ENCODE measurements at regions not wholly inside any gene's neighbourhood (a gene's known extent, or its start where the extent isn't known, plus 50 kb on each side); places are given as distances from the start of the nearest gene placed in this dataset.

- no peak for TF ChIP-seq CTCF (IDR thresholded peaks at IDR 0.05; ENCODE audit: insufficient read depth, low read length)
- TF ChIP-seq SPI1 (IDR thresholded peaks at IDR 0.05; ENCODE audit: borderline replicate concordance, low read depth): no peak
- TF ChIP-seq REST (IDR thresholded peaks at IDR 0.05; ENCODE audit: insufficient replicate concordance, low read depth): no peak
- no peak for TF ChIP-seq POLR2AphosphoS5 (IDR thresholded peaks at IDR 0.05; ENCODE audit: low read depth)
Measured at GRCh38 chr15:70197318-70197944, 99.7 kb upstream of the TLE3 start.
